ENCODE measurements at regions not wholly inside any gene's neighbourhood (a gene's known extent, or its start where the extent isn't known, plus 50 kb on each side); places are given as distances from the start of the nearest gene placed in this dataset.

GRCh38 chr1:221098471-221099405 is 219.5 kb downstream of the HLX start:
- no peaks in the 10 kb centered on the region for H3K36me3 ChIP-seq
- no peak for TF ChIP-seq CTCF (IDR thresholded peaks at IDR 0.05; ENCODE audit: low read depth, low read length)
- no peak for DNase-seq
- H3K27ac ChIP-seq, result no peak overlapping the region
- H3K9me3 ChIP-seq (ENCODE audit: severe bottlenecking), result no peaks in the 10 kb centered on the region
- H3K27me3 ChIP-seq (ENCODE audit: insufficient read depth, low read depth, severe bottlenecking), result no peaks in the 10 kb centered on the region
- H3K4me3 ChIP-seq (ENCODE audit: low read depth, low read length), result no peak overlapping the region

- Histone ChIP-seq H3K27me3 (ENCODE audit: insufficient read depth, low read depth, severe bottlenecking) (no peaks in the 10 kb centered on the region), H3K36me3 (no peaks in the 10 kb centered on the region), H3K4me3 (ENCODE audit: low read depth, low read length) (no peak overlapping the region), H3K9me3 (ENCODE audit: severe bottlenecking) (no peaks in the 10 kb centered on the region), H3K27ac (no peak overlapping the region)
- no peak for TF ChIP-seq CTCF (IDR thresholded peaks at IDR 0.05; ENCODE audit: low read depth, low read length)
- DNase-seq, result no peak
Observed at GRCh38 chr1:221099747-221100595, 220.7 kb downstream of the HLX start.

- DNase-seq, result no peak
- Histone ChIP-seq H3K27ac (no peak overlapping the region), H3K36me3 (no peaks in the 10 kb centered on the region), H3K27me3 (ENCODE audit: insufficient read depth, low read depth, severe bottlenecking) (no peaks in the 10 kb centered on the region), H3K4me3 (ENCODE audit: low read depth, low read length) (no peak overlapping the region), H3K9me3 (ENCODE audit: severe bottlenecking) (no peaks in the 10 kb centered on the region)
- TF ChIP-seq CTCF (IDR thresholded peaks at IDR 0.05; ENCODE audit: low read depth, low read length), result no peak
Observed at GRCh38 chr1:221100611-221101010, 221.4 kb downstream of the HLX start.

GRCh38 chr1:221101807-221102605 is 222.8 kb downstream of the HLX start:
- no peak for TF ChIP-seq CTCF (IDR thresholded peaks at IDR 0.05; ENCODE audit: low read depth, low read length)
- H3K27me3 ChIP-seq (ENCODE audit: insufficient read depth, low read depth, severe bottlenecking), result no peaks in the 10 kb centered on the region
- no peaks in the 10 kb centered on the region for H3K36me3 ChIP-seq
- no peak for DNase-seq
- H3K27ac ChIP-seq, result no peak overlapping the region
- no peaks in the 10 kb centered on the region for H3K9me3 ChIP-seq (ENCODE audit: severe bottlenecking)
- H3K4me3 ChIP-seq (ENCODE audit: low read depth, low read length), result no peak overlapping the region

- no peaks in the 10 kb centered on the region for H3K27me3 ChIP-seq (ENCODE audit: insufficient read depth, low read depth, severe bottlenecking)
- H3K36me3 ChIP-seq, result no peaks in the 10 kb centered on the region
- no peak overlapping the region for H3K27ac ChIP-seq
- no peak overlapping the region for H3K4me3 ChIP-seq (ENCODE audit: low read depth, low read length)
- H3K9me3 ChIP-seq (ENCODE audit: severe bottlenecking), result no peaks in the 10 kb centered on the region
- TF ChIP-seq CTCF (IDR thresholded peaks at IDR 0.05; ENCODE audit: low read depth, low read length), result no peak
- no peak for DNase-seq
Observed at GRCh38 chr1:221104596-221104995, 225.4 kb downstream of the HLX start.
